ENCODE measurements at regions not wholly inside any gene's neighbourhood (a gene's known extent, or its start where the extent isn't known, plus 50 kb on each side); places are given as distances from the start of the nearest gene placed in this dataset.
"Not testable (repeated sequence)": the region's sequence is repeated elsewhere in the genome, so short reads cannot be mapped to it uniquely, and the experiment has no call there.

DNA sequence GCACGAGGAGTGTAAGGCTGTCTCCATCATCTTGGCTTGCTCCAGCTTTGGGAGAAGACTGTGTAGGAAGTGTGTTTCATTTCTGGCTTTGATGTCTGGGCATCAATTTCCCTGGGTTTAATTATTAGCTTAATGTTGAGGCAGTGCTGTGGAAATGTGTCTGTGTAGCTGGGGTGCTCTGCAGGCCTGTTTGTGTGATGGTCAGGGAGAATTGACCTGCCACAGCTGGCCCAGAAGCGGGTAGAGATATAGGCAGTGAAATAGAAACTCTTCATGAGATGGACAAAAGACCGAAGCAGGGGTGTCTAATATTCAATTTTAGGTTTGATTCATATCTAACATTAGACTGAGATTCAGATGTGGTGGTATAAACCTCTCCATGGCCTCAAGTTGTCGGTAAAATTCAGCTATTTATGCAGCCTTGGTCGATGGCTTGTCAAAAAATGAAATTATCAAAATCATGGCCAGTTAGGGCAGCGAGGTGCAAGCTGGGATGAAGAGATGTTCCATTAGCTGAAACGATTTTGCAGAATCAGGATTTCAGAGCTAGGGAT is 95.3 kb upstream of the SNX9 start:
- DNase-seq = no peak

DNA sequence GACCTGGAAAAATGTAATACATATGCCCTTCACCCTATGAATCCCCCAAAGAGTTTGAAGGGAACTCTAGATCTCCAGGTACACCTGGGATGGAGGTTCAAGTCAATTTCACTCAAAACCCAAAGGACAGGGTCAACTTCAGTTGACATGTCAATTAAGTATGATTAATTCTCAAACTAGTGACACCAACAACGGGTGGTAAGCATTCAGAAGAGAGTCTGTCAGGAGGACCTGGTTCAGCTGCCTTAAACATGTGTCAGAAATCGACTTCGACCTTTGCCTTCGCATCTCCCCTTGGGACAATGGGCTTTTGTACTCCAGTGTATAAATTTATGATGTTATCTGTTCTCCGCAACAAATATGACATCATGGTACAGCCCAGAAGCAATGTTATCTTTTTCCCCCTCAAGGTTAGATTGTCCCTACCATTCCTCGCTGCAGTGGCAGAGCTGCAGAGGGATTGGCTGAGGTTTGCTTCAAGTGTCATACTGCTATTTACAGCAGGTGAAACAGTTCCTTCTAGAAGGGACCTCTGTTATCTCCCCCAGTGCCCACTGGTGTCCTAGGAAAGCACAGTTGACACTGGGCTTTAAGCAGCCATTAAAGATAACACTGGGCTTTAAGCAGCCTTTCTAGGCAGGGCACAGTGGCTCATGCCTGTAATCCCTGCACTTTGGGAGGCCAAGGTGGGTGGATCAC is 94.7 kb upstream of the SNX9 start:
- DNase-seq = no peak

DNA sequence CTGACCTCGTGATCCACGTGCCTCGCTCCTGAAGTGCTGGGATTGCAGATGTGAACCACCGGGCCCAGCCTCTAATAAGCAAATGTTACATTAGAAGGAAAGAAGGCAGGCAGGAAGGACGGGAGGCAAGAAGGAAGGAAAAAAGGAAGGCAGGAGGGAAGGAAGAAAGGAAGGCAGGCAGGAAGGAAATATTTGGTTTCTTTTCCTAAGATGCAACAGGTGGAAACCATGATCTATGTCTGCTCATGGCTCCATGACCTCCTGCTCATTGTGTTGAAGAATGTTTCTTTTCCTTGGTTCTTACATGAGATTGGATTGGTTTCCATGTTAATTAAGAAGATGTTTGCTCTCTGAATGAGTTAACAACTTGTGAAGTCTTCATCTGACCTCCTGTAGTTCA is 91.8 kb upstream of the SNX9 start:
- DNase-seq = no peak

DNA sequence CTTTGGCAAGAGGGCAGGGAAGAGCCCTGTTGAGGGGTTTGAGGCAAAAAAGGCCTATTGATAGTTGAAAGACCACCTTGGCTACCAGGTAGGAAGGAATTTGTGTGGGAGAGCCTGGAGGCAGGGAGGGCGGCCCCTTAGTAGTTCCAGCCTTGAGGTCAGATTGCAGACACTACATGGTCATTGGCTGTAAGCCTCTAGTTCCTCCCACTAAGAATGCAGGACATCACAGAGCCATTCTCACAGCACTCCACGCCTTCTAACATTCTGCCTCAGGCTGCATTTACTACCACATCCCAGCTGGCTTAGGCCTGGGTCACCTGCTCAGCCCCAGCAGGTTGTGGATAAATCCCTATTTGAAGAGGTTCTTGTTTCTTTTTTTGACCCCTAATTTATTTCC is 91.0 kb upstream of the SNX9 start:
- DNase-seq = no peak

DNA sequence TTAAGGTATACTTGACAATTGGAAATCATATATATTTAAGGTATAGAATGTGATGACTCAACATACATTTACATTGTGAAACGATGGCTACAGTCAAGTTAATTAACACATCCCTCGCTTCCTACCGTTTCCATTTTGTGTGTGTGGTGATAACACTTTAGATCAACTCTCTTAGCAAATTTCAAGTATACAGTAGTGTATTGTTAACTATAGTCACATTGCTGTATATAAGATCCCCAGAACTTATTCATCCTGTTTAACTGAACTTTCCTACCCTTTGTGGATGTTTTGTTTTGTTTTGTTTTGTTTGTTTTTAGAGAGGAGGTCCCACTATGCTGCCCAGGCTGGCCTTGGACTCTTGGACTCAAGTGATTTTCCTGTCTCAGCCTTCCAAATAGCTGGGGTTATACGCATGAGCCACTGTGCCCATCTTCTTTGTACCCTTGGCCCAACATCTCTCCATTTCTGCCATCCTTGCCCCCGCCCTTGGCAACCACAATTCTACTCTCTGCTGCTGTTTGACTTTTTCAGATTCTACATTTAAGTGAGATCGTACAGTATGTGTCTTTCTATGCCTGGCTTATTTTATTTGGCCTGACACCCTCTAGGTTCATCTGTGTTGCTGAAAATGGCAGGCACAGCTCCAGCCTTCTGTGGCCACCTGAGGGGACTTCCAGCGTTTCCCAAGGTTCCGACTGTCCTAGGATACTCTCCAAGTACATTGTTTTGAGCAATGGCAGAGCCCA is 90.5 kb upstream of the SNX9 start:
- DNase-seq = no peak

DNA sequence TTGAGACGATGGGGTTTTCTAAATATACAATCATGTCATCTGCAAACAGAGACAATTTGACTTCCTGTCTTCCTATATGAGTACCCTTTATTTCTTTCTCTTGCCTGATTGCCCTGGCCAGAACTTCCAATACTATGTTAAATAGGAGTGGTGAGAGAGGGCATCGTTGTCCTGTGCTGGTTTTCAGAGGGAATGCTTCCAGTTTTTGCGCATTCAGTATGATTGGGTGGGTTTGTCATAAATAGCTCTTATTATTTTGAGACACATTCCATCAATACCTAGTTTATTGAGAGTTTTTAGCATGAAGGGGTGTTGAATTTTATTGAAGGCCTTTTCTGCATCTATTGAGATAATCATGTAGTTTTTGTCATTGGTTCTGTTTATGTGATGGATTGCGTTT is 86.5 kb upstream of the SNX9 start:
- not testable (repeated sequence) for DNase-seq

DNA sequence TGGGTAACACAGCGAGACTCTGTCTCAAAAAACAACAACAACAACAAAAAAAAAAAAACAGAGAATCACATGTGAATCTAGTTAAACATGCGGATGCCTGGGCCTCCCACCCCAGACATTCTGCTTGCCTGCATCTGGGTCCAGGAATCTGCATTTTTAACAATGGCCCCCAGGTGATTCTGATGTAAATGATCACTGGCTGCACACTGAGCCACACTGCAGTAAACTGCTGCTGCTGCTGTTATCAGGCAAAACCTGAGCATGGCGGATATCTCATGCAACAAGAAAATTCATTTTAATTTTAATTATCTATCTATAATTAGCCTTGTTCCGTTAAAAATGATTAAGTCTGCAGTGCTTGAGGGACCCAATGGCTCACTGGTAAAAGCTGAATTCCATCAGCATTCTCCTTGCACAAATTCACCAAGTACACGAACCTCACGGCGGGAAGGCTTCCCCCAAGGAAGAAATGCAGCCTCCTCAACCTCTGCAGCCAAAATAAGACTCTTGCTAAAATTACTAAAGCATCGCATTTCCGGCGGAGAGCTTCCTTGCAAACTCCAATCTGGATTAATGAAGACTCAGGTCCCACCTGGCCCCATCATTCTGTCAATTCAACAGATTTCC is 81.6 kb upstream of the SNX9 start:
- DNase-seq = no peak

DNA sequence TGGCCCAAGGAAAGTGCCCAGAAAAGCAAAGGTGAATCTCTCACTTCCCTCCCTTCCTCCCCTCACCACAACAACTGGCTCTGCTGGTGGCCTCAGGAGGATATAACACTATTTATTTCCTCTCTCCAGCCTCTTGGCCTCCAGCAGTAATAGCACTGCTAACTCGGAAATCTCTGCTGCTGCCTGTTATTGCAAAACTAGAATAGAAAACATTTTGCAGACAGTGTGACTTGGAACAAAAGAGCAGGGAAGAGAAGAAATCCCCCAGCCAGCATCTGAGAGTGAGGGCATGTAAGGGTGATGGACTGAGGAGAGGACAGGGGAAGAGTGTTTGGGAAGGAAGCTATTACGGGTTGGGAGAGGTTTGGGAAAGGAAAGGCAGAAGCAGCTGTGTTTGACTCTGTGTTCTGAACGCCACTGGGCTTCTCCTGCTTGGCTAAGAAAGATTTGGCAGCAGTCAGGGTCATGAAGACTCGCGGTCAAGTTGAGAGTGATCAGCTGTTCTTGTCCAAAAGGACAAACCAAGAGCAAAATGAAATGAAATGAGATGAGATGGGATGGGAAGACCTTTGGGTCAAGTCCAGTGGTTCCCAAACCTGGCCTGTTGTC is 81.0 kb upstream of the SNX9 start:
- DNase-seq = no peak

DNA sequence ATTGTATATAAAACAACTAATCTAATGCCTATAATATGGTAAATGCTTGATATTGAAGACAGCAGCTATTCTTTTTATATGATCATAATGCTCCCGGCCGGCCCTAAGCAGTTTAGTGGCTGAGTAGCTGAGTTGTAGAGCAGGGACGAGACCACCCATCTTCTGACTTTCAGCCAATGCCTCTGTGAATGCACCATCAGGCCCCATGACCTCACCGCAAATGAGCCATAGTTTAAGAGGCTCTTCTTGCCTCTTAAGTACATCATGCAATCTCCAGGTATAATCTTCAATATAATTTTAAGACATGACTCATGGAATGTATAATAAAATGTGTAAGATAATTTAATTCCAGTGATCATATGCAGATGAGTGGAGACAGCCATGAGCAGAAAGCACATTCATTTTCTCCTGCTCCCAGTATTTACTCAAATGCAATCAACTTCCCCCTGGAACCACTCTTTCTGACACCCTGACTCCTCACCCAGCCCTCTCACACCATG is 78.9 kb upstream of the SNX9 start:
- DNase-seq = no peak

DNA sequence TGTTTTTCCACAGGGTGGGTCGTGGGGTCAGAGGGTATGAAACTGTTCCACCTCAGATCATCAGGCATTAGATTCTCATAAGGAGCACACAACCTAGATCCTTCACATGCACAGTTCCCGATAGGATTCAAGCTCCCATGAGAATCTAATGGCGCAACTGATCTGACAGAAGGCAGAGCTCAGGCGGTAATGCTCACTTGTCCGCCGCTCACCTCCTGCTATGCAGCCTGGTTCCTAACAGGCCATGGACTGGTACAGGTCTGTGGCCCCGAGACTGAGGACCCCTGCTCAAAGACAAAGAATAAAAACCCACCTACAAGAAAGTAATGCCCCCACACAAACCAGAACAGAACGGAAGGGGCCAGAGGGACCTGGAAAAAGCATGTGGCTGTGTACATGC is 76.1 kb upstream of the SNX9 start:
- DNase-seq = no peak

DNA sequence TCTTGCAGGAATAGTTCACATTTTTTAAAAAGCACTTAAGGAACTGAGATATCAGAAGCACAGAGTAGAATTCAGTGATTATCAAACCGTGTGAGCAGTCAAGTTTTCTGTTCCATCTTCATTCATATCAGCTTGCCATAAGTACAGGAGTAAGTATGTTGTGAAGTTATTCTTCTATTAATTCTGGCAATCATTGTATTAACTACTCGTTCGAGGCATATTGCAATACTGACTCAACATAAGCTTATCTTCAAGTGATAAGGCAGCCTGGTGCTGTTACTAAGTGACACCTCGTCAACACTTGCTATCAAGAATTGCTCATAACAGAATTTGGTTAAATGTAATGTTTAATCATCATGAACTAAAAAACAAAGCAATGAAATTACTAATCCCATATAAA is 75.7 kb upstream of the SNX9 start:
- peak; percentile 58 for DNase-seq

DNA sequence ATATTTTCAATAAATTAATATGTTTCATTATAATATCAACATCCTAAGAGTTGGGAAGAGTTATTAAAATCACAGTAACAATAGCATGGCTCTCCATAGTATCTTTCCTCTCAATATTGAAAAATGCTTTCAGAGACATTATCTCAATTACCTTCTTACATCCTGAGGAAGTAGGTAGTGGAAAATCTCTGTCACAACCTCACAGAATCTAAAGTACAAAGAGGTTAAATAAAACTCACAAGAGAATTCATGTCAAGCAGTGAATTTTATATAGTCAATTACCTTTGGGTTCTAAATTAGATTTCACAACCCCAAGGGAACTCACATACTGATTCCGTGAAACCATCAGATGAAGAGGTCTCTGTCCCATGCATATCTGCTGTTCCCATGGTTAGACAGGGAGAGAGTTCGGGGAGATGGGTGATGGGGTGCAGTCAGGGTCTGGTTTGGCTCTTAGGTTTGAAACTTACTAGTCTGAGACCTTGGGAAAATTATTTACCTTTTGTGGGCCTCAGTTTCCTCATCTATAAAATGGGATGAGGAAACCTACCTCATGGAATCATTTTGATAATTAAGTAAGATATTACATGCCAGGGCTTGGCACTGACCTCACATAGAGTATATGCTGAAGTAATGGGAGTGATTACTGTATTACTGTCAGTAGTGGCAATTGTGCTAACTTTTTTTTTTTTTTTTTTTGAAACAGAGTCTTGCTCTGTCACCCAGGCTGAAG is 74.0 kb upstream of the SNX9 start:
- no peak for DNase-seq

DNA sequence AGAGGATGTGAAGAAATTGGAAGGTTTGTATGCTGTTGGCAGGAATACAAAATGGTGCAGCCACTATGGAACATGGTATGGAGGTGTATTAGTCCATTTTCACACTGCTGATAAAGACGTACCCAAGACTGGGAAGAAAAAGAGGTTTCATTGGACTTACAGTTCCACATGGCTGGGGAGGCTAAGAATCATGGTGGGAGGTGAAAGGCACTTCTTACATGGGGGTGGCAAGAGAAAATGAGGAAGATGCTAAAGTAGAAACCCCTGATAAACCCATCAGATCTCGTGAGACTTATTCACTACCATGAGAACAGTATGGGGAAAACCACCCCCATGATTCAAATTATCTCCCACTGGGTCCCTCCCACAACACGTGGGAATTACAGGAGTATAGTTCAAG is 72.1 kb upstream of the SNX9 start:
- not testable (repeated sequence) for DNase-seq

DNA sequence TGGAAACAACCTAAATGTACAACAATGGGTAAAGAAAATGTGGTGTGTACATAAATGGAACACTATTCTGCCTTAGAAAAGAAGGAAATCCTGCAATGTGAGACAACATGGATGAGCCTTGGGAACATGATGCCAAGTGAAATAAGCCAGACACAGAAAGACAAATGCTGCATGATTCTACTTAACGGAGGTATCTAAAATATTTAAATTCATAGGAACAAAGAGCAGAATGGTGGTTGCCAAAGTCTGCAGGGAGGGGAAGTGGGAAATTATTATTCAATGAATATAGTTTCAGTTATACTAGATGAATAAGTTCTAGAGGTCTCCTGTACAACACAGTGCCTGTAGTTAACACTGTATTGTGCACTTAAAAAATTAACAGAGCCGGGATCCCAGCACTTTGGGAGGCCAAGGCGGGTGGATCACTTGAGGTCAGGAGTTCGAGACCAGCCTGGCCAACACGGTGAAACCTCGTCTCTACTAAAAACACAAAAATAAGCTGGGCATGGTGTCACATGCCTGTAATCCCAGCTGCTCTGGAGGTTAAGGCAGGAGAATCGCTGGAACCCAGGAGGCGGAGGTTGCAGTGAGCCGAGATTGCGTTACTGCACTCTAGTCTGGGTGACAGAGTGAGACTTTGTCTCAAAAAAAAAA is 71.4 kb upstream of the SNX9 start:
- no peak for DNase-seq

DNA sequence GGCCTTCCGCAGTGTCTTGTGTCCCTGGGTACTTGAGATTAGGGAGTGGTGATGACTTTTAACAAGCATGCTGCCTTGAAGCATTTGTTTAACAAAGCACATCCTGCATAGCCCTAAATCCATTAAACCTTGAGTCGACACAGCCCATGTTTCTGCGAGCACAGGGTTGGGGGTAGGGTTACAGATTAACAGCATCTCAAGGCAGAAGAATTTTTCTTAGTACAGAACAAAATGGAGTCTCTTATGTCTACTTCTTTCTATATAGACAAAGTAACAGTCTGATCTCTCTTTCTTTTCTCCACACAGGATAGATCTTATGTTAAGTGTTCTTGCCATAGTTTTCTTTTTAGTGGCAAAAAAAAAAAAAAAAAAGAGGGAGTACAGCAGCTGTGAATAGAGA is 70.2 kb upstream of the SNX9 start:
- not testable (repeated sequence) for DNase-seq

DNA sequence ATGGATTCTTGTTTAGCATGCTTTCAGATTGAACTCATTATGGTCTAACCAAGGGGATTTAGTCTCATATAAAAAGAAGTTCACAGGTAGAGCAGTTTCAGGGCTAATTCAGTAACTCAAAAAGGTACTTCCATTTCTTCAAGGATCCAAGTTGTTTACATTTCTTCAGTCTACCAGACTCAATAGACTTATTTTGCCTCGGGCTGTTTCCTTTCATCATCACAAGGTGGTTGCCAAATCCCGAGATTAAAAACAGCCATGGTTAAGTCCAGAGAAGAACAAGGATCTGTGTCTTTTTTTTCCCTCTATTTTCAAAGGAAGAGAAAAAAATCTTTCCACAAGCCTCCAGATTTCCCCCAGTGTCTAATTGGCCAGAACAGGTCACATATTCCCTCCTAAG is 69.8 kb upstream of the SNX9 start:
- no peak for DNase-seq

DNA sequence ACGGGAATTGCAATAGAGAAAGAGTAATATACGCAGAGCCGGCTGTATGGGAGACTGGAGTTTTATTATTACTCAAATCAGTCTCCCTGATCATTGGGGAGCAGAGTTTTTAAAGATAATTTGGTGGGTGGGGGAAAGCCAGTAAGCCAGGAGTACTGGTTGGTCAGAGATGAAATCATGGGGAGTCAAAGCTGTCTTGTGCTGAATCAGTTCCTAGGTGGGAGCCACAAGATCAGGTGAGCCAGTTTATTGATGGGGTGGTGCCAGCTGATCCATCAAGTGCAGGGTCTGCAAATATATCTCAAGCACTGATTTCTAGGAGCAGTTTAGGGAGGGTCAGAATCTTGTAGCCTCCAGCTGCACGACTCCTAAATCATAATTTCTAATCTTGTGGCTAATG is 69.2 kb upstream of the SNX9 start:
- not testable (repeated sequence) for DNase-seq

DNA sequence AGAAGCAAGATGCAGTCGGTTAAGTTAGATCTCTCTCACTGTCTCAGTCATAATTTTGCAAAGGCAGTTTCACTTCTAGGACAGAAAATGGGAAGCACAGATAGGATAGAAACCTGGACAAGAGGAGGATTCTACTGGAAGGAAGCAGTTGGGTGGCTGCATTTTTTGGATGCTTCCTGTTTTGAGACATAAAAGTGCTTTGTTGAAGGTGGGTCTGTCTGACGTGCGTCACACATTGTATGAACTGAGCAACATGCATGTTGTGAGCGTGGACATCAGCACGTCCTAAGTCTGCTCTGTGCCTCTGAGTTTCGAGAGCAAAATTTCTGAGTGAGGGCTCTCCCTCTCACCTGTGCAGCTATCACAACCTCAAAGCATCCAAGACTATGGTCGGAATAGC is 68.7 kb upstream of the SNX9 start:
- DNase-seq = no peak

DNA sequence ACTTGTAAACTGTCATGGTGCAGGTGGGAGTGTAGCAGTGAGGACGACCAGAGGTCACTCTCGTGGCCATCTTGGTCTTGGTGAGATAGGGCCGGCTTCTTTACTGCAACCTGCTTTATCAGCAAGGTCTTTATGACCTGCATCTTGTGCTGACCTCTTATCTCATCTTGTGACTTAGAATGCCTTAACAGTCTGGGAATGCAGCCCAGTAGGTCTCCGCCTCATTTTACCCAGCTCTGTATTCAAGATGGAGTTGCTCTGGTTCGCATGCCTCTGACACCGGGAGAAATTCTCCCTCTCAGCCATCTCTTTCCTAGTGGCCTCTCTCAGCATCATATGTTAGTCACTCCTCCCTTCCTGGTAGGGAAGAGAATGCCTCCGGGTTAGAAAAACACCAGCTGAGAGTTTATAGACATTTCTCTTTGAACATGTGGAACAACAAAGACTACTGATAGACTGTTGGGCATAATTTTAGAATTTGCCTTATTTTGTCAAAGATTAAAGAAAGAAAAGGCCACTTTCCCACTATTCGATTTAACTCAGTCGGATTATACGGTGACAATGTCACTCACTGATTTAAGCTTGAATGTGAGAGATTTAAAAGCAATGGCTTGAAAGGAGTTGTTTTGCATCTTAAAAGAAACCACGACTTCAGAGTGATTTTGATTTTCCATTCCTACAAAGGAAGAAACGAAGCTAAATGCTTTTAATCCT is 67.9 kb upstream of the SNX9 start:
- no peak for DNase-seq

DNA sequence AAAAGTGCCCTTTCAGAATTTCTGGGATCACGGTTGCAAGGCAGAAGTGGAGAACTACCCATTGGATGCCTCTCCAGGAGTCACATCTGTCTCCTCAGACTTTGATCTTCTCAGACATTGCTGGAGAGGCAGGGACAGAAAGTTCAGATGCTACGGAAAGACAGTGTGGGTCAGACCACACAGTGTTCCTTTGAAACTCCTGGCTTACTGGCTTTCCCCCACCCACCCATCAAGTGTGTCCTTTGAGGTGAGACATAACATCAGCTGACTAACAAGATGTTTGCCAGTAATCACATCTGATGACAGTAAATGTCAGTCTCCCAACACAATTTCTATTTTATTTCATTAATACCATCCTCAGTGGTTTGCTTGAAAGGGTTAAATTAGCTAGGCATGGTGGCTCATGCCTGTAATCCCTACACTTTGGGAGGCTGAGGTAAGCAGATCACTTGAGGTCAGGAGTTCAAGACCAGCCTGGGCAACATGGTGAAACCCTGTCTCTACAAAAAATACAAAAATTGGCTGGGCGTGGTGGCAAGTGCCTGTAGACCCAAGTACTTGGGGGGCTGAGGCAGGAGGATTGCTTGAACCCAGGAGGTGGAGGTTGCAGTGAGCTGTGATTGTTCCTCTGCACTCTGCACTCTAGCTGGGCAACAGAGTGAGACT is 67.2 kb upstream of the SNX9 start:
- DNase-seq = no peak

All from hematopoietic multipotent progenitor cell treated with erythropoietin and hydrocortisone succinate and interleukin-3 and kit ligand, for 4 days (in vitro differentiated cells).